Activated CD4-positive, CD25-positive, alpha-beta regulatory T cell treated with anti-CD3 and anti-CD28 coated beads, Interleukin-2, amount 50 U/mL, for 24 hours (primary cell): ENCODE measurements at regions not wholly inside any gene's neighbourhood (a gene's known extent, or its start where the extent isn't known, plus 50 kb on each side); places are given as distances from the start of the nearest gene placed in this dataset.
"Not testable (repeated sequence)": the region's sequence is repeated elsewhere in the genome, so short reads cannot be mapped to it uniquely, and the experiment has no call there.

ENCODE experiments used
- ATAC-seq, 2 donors: fragments of 150-1000 bp; cut with Tn5 transposase; one replicate each; pipeline ENCODE4 v1.10.0; 2021; ENCODE audit warnings: mild to moderate bottlenecking in 1 of 2, moderate library complexity in 1 of 2

GRCh38 chr16:5160010-5160409 is 62.4 kb upstream of the EEF2KMT start:
- ATAC-seq = not testable (repeated sequence)

- ATAC-seq = not testable (repeated sequence)
Observed at GRCh38 chr16:5159537-5159936, 61.9 kb upstream of the EEF2KMT start.

GRCh38 chr16:5158494-5158893 is 60.9 kb upstream of the EEF2KMT start:
- no peak for ATAC-seq

GRCh38 chr16:5156486-5156885 is 58.9 kb upstream of the EEF2KMT start:
- ATAC-seq = not testable (repeated sequence)

- not testable (repeated sequence) for ATAC-seq
Observed at GRCh38 chr16:5154006-5154405, 56.4 kb upstream of the EEF2KMT start.

GRCh38 chr16:5151409-5151808 is 53.8 kb upstream of the EEF2KMT start:
- ATAC-seq = not testable (repeated sequence)
